Mesenchymal stem cell (in vitro differentiated cells and primary cell): ENCODE measurements at regions not wholly inside any gene's neighbourhood (a gene's known extent, or its start where the extent isn't known, plus 50 kb on each side); places are given as distances from the start of the nearest gene placed in this dataset.

Experiments
- DNase-seq: peaks from one replicate; pipeline ENCODE4 v3.0.0-alpha.2; 2013
- H2AFZ ChIP-seq: one replicate; pipeline ENCODE4 v1.6.1; 2013; ENCODE audit warnings: low read depth, mild to moderate bottlenecking, control low read depth, inconsistent platforms, low read length, moderate library complexity
- H2AK5ac ChIP-seq: 2 replicates; pipeline ENCODE4 v1.6.1; 2013; ENCODE audit warnings: low read length, moderate library complexity, mild to moderate bottlenecking, inconsistent platforms; ENCODE audit not compliant: severe bottlenecking
- H2BK120ac ChIP-seq: one replicate; pipeline ENCODE4 v1.6.1; 2013; ENCODE audit warnings: low read depth, mild to moderate bottlenecking, inconsistent platforms, low read length, moderate library complexity
- H2BK12ac ChIP-seq, 2 experiments: one replicate each; pipeline ENCODE4 v1.6.1; 2013; ENCODE audit warnings: inconsistent platforms in 2 of 2, low read length in 2 of 2, mild to moderate bottlenecking in 2 of 2, moderate library complexity in 2 of 2, control low read depth in 1 of 2
- H2BK15ac ChIP-seq: one replicate; pipeline ENCODE4 v1.6.1; 2013; ENCODE audit warnings: mild to moderate bottlenecking, low read depth, inconsistent platforms; ENCODE audit not compliant: poor library complexity, severe bottlenecking
- H2BK5ac ChIP-seq: 2 replicates; pipeline ENCODE4 v1.6.1; 2013; ENCODE audit warnings: low read depth, mild to moderate bottlenecking, low read length, control low read depth, inconsistent platforms; ENCODE audit not compliant: poor library complexity, severe bottlenecking
- H3K14ac ChIP-seq, 2 experiments: one replicate each; pipeline ENCODE4 v1.6.1; 2013; ENCODE audit warnings: inconsistent platforms in 2 of 2, low read length in 2 of 2, control low read depth in 1 of 2, mild to moderate bottlenecking in 1 of 2, moderate library complexity in 1 of 2
- H3K18ac ChIP-seq, 2 experiments: one replicate each; pipeline ENCODE4 v1.6.1; 2013; ENCODE audit warnings: inconsistent platforms in 2 of 2, low read length in 2 of 2, control low read depth in 1 of 2, low read depth in 1 of 2, mild to moderate bottlenecking in 1 of 2
- H3K23ac ChIP-seq, 2 experiments: one replicate each; pipeline ENCODE4 v1.6.1; 2013; ENCODE audit warnings: inconsistent platforms in 2 of 2, low read length in 2 of 2, mild to moderate bottlenecking in 2 of 2, moderate library complexity in 2 of 2, control low read depth in 1 of 2
- H3K27ac ChIP-seq: 2 replicates; pipeline ENCODE4 v1.5.1; 2013; ENCODE audit warnings: mild to moderate bottlenecking, moderate library complexity, low read length, control low read depth, inconsistent platforms; ENCODE audit not compliant: poor library complexity, severe bottlenecking
- H3K27me3 ChIP-seq, 2 experiments: 2 replicates each; pipeline versions ENCODE4 v1.6.1 to v1.7.0; 2013; ENCODE audit warnings: low read length in 2 of 2, mild to moderate bottlenecking in 2 of 2, moderate library complexity in 2 of 2, control low read depth in 1 of 2, inconsistent platforms in 1 of 2; ENCODE audit not compliant: control insufficient read depth in 1 of 2, insufficient read depth in 1 of 2
- H3K36me3 ChIP-seq, 2 experiments: 2 replicates each; pipeline versions ENCODE4 v1.6.1 to v1.7.0; 2013; ENCODE audit warnings: low read length in 2 of 2, control low read depth in 1 of 2, inconsistent platforms in 1 of 2, low read depth in 1 of 2, mild to moderate bottlenecking in 1 of 2; ENCODE audit not compliant: insufficient read depth in 2 of 2, control insufficient read depth in 1 of 2
- H3K4ac ChIP-seq, 2 experiments: one replicate each; pipeline ENCODE4 v1.6.1; 2013; ENCODE audit warnings: inconsistent platforms in 2 of 2, low read length in 2 of 2, mild to moderate bottlenecking in 2 of 2, moderate library complexity in 2 of 2, control low read depth in 1 of 2, low read depth in 1 of 2
- H3K4me1 ChIP-seq: 2 replicates; pipeline ENCODE4 v1.6.1; 2013; ENCODE audit warnings: low read depth, low read length, control low read depth; ENCODE audit not compliant: control insufficient read depth, insufficient read depth
- H3K4me2 ChIP-seq: 2 replicates; pipeline ENCODE4 v1.6.1; 2013; ENCODE audit warnings: low read length, mild to moderate bottlenecking, inconsistent platforms; ENCODE audit not compliant: poor library complexity, severe bottlenecking
- H3K4me3 ChIP-seq, 2 experiments: 2 replicates each; pipeline versions ENCODE4 v1.5.1 to v1.7.0; 2013; ENCODE audit warnings: low read length in 2 of 2, mild to moderate bottlenecking in 2 of 2, control low read depth in 1 of 2, low read depth in 1 of 2; ENCODE audit not compliant: insufficient read depth in 1 of 2
- H3K79me1 ChIP-seq: replicated peaks from 2 replicates; pipeline ENCODE4 v1.6.1; 2013; ENCODE audit warnings: mild to moderate bottlenecking, control low read depth, low read length, inconsistent platforms; ENCODE audit not compliant: poor library complexity, severe bottlenecking
- H3K9ac ChIP-seq: 2 replicates; pipeline ENCODE4 v1.7.0; 2013; ENCODE audit warnings: mild to moderate bottlenecking, low read length, moderate library complexity
- H3K9me3 ChIP-seq: 2 replicates; pipeline ENCODE4 v1.7.0; 2013; ENCODE audit warnings: mild to moderate bottlenecking, low read length; ENCODE audit not compliant: control insufficient read depth
- H4K8ac ChIP-seq: one replicate; pipeline ENCODE4 v1.6.1; 2013; ENCODE audit warnings: inconsistent platforms, mild to moderate bottlenecking, low read length, moderate library complexity
- H4K91ac ChIP-seq: one replicate; pipeline ENCODE4 v1.6.1; 2013; ENCODE audit warnings: mild to moderate bottlenecking, low read length, inconsistent platforms
- WGBS: methylation state at CpG from one replicate; pipeline ENCODE4 v1.1.7; 2013; ENCODE audit warnings: mixed read lengths; 5-methylcytosine and 5-hydroxymethylcytosine counted together

- no peaks in the 10 kb centered on the region for H3K36me3 ChIP-seq
- peaks cover 0 to 4% of the 10 kb centered on the region in 2 experiments for H3K27me3 ChIP-seq
- H2BK5ac ChIP-seq, result no peak overlapping the region
- H4K91ac ChIP-seq, result no peak overlapping the region
- WGBS, result 91% methylated on average over 2 of the region's 3 CpGs
- no peaks in the 10 kb centered on the region for H3K9me3 ChIP-seq
- no peak for DNase-seq
- no peak overlapping the region for H2BK120ac ChIP-seq
- H2AK5ac ChIP-seq, result no peak overlapping the region
- no peaks in the 10 kb centered on the region for H3K4me1 ChIP-seq
- H2BK12ac ChIP-seq, result no peak overlapping the region
- no peak overlapping the region for H3K18ac ChIP-seq
- no peak overlapping the region for H3K14ac ChIP-seq
- H2AFZ ChIP-seq, result no peak overlapping the region
- H3K4me2 ChIP-seq, result no peak overlapping the region
- H3K27ac ChIP-seq, result no peak overlapping the region
- no peak overlapping the region for H3K4ac ChIP-seq
- no peaks in the 10 kb centered on the region for H3K79me1 ChIP-seq
- no peak overlapping the region for H3K9ac ChIP-seq
- H2BK15ac ChIP-seq, result no peak overlapping the region
- no peak overlapping the region for H3K23ac ChIP-seq
- H4K8ac ChIP-seq, result no peak overlapping the region
- H3K4me3 ChIP-seq, result no peak overlapping the region
These were observed 365.0 kb upstream of the RUNX1 start for GRCh38 chr21:35414056-35414455.

- H3K14ac ChIP-seq, result no peak overlapping the region
- no peak overlapping the region for H2BK15ac ChIP-seq
- no peak overlapping the region for H4K8ac ChIP-seq
- no peak overlapping the region for H2BK120ac ChIP-seq
- no peak overlapping the region for H3K27ac ChIP-seq
- 100% methylated on average over 2 of the region's 3 CpGs for WGBS
- H3K36me3 ChIP-seq, result no peaks in the 10 kb centered on the region
- no peak overlapping the region for H3K18ac ChIP-seq
- no peak overlapping the region for H3K23ac ChIP-seq
- no peak overlapping the region for H3K4ac ChIP-seq
- no peak overlapping the region for H2BK12ac ChIP-seq
- H3K4me1 ChIP-seq, result no peaks in the 10 kb centered on the region
- no peaks in the 10 kb centered on the region for H3K79me1 ChIP-seq
- H3K4me2 ChIP-seq, result no peak overlapping the region
- H2AFZ ChIP-seq, result no peak overlapping the region
- H4K91ac ChIP-seq, result no peak overlapping the region
- no peak overlapping the region for H3K9ac ChIP-seq
- no peak overlapping the region for H3K4me3 ChIP-seq
- no peak for DNase-seq
- H3K9me3 ChIP-seq, result no peaks in the 10 kb centered on the region
- no peak overlapping the region for H2BK5ac ChIP-seq
- no peak overlapping the region for H2AK5ac ChIP-seq
- peaks cover 0 to 4% of the 10 kb centered on the region in 2 experiments for H3K27me3 ChIP-seq
These were observed 363.1 kb upstream of the RUNX1 start for GRCh38 chr21:35412231-35412630.

- H2AFZ ChIP-seq, result no peak overlapping the region
- no peak overlapping the region for H3K4me2 ChIP-seq
- H3K27ac ChIP-seq, result no peak overlapping the region
- no peak for DNase-seq
- H2BK5ac ChIP-seq, result no peak overlapping the region
- H3K14ac ChIP-seq, result no peak overlapping the region
- H3K79me1 ChIP-seq, result no peaks in the 10 kb centered on the region
- no peak overlapping the region for H3K4me3 ChIP-seq
- no peaks in the 10 kb centered on the region for H3K9me3 ChIP-seq
- no peak overlapping the region for H2BK12ac ChIP-seq
- H3K36me3 ChIP-seq, result no peaks in the 10 kb centered on the region
- H3K23ac ChIP-seq, result no peak overlapping the region
- no peak overlapping the region for H4K91ac ChIP-seq
- H3K9ac ChIP-seq, result no peak overlapping the region
- no peaks in the 10 kb centered on the region for H3K4me1 ChIP-seq
- H3K4ac ChIP-seq, result no peak overlapping the region
- H3K18ac ChIP-seq, result no peak overlapping the region
- peaks cover 0 to 4% of the 10 kb centered on the region in 2 experiments for H3K27me3 ChIP-seq
- no peak overlapping the region for H2AK5ac ChIP-seq
- no peak overlapping the region for H2BK15ac ChIP-seq
- H2BK120ac ChIP-seq, result no peak overlapping the region
- WGBS, result 93% methylated on average over 3 of the region's 11 CpGs
- no peak overlapping the region for H4K8ac ChIP-seq
These were observed 362.3 kb upstream of the RUNX1 start for GRCh38 chr21:35411434-35411833.

GRCh38 chr21:35410656-35411055 is 361.6 kb upstream of the RUNX1 start:
- H3K4me2 ChIP-seq, result no peak overlapping the region
- H3K4me3 ChIP-seq, result no peak overlapping the region
- H2AK5ac ChIP-seq, result no peak overlapping the region
- H3K9ac ChIP-seq, result no peak overlapping the region
- no peaks in the 10 kb centered on the region for H3K79me1 ChIP-seq
- no peak overlapping the region for H3K4ac ChIP-seq
- H3K4me1 ChIP-seq, result no peaks in the 10 kb centered on the region
- H3K18ac ChIP-seq, result no peak overlapping the region
- H3K27ac ChIP-seq, result no peak overlapping the region
- peaks cover 0 to 4% of the 10 kb centered on the region in 2 experiments for H3K27me3 ChIP-seq
- H4K91ac ChIP-seq, result no peak overlapping the region
- H3K9me3 ChIP-seq, result no peaks in the 10 kb centered on the region
- H2BK5ac ChIP-seq, result no peak overlapping the region
- H2BK120ac ChIP-seq, result no peak overlapping the region
- no CpG with 5 or more reads among the region's 1 CpG for WGBS
- H3K36me3 ChIP-seq, result no peaks in the 10 kb centered on the region
- H2BK15ac ChIP-seq, result no peak overlapping the region
- H4K8ac ChIP-seq, result no peak overlapping the region
- no peak for DNase-seq
- no peak overlapping the region for H2AFZ ChIP-seq
- H3K14ac ChIP-seq, result no peak overlapping the region
- H3K23ac ChIP-seq, result no peak overlapping the region
- H2BK12ac ChIP-seq, result no peak overlapping the region
